K562 (cell line): ENCODE measurements at regions not wholly inside any gene's neighbourhood (a gene's known extent, or its start where the extent isn't known, plus 50 kb on each side); places are given as distances from the start of the nearest gene placed in this dataset.

Source experiments
- CBX1 ChIP-seq: sonication (generic); IDR thresholded peaks from 2 replicates; pipeline ENCODE4 v1.6.1; 2016; ENCODE audit warnings: antibody characterized with exemption, low read depth, mild to moderate bottlenecking
- TF ChIP-seq, protein P1 (sequence below): sonication (generic); formaldehyde crosslinking; IDR thresholded peaks from 2 replicates; pipeline ENCODE4 v1.8.1; 2022; ENCODE audit warnings: missing genetic modification reagents

DNA sequence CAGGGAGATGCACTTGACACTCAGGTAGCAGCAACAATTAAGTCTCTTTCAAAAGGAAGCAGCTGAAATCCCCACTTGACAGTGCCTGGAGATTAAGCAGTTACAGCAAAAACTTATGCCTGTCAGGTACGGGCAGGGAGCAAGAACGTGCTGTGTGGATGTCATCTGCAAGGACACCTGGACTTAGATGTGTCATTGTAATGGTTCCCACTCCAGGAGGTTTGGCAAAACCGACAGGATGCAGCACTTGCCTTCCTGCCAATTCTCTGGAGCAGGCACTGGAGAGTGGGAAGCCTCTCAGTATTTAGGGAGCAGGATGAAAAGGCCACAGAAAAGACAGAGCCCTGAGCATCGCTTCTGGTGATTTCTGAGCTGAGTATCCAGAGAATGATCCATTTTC, 292.4 kb downstream of the PDCD6IP start:
- TF ChIP-seq CBX1: no peak
- TF ChIP-seq, protein P1, sequence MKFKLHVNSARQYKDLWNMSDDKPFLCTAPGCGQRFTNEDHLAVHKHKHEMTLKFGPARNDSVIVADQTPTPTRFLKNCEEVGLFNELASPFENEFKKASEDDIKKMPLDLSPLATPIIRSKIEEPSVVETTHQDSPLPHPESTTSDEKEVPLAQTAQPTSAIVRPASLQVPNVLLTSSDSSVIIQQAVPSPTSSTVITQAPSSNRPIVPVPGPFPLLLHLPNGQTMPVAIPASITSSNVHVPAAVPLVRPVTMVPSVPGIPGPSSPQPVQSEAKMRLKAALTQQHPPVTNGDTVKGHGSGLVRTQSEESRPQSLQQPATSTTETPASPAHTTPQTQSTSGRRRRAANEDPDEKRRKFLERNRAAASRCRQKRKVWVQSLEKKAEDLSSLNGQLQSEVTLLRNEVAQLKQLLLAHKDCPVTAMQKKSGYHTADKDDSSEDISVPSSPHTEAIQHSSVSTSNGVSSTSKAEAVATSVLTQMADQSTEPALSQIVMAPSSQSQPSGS (CRISPR knock-in tag): no peak
